B cell (primary cell): ENCODE measurements at regions not wholly inside any gene's neighbourhood (a gene's known extent, or its start where the extent isn't known, plus 50 kb on each side); places are given as distances from the start of the nearest gene placed in this dataset.

ENCODE experiments used
- ATAC-seq: fragments of 200-7000 bp; cut with Tn5 transposase; one replicate; pipeline ENCODE4 v1.10.0; 2021; ENCODE audit warnings: low read depth, mild to moderate bottlenecking, moderate number of reproducible peaks, moderate library complexity
- CTCF ChIA-PET: fragments of 350-600 bp; sonication (Branson Sonifier 250); formaldehyde crosslinking; loops from one replicate; lab custom pipeline; 2021; ENCODE audit warnings: antibody characterized with exemption, inconsistent platforms; lab: Charles Lee
- POLR2A ChIA-PET: fragments of 350-600 bp; sonication (Branson Sonifier 250); formaldehyde crosslinking; loops from one replicate; lab custom pipeline; 2021; ENCODE audit warnings: antibody characterized with exemption; lab: Charles Lee
- DNase-seq: peaks from one replicate; pipeline ENCODE4 v3.0.0; 2013
- H2AFZ ChIP-seq: 2 replicates; pipeline ENCODE4 v1.6.1; 2012; ENCODE audit warnings: mild to moderate bottlenecking, low read depth, low read length; ENCODE audit not compliant: insufficient read depth, poor library complexity, severe bottlenecking
- H3K27ac ChIP-seq, 2 donors: 1 replicate in 1 of 2; 2 replicates in 1 of 2; pipeline ENCODE4 v1.5.1; 2012 to 2013; ENCODE audit warnings: low read length in 2 of 2, mild to moderate bottlenecking in 2 of 2, moderate library complexity in 1 of 2
- H3K27me3 ChIP-seq, 4 experiments: fragments of 200-600 bp in 1 of 4; sonication (generic) in 1 of 4; replicated peaks in 1 of 4; 1 replicate in 2 of 4; 2 replicates in 2 of 4; pipeline versions ENCODE4 v1.6.1 to v1.7.0; 2013 to 2016; ENCODE audit warnings: low read length in 3 of 4, mild to moderate bottlenecking in 2 of 4, mixed read lengths in 1 of 4, moderate library complexity in 1 of 4; ENCODE audit not compliant: insufficient read depth in 4 of 4, control insufficient read depth in 3 of 4; ENCODE audit errors: control extremely low read depth in 1 of 4
- H3K36me3 ChIP-seq, 2 experiments: replicated peaks in 1 of 2; 1 replicate in 1 of 2; 2 replicates in 1 of 2; pipeline versions ENCODE4 v1.6.1 to v1.7.1; 2013; ENCODE audit warnings: low read length in 1 of 2; ENCODE audit not compliant: insufficient read depth in 2 of 2, control insufficient read depth in 1 of 2; ENCODE audit errors: control extremely low read depth in 1 of 2, extremely low read depth in 1 of 2
- H3K4me1 ChIP-seq, 2 donors: fragments of 200-600 bp in 1 of 2; sonication (generic) in 1 of 2; 1 replicate in 1 of 2; 2 replicates in 1 of 2; pipeline versions ENCODE4 v1.5.1 to v1.6.1; 2013 to 2017; ENCODE audit warnings: low read length in 2 of 2; ENCODE audit not compliant: control insufficient read depth in 2 of 2, insufficient read depth in 2 of 2
- H3K4me2 ChIP-seq: replicated peaks from 2 replicates; pipeline ENCODE3; 2012; ENCODE audit warnings: mild to moderate bottlenecking, low read depth, low read length; ENCODE audit not compliant: poor library complexity, severe bottlenecking
- H3K4me3 ChIP-seq, 5 experiments: fragments of 200-600 bp in 1 of 5; sonication (generic) in 1 of 5; 1 replicate in 3 of 5; 2 replicates in 2 of 5; pipeline versions ENCODE4 v1.5.1 to v1.7.0; 2011 to 2016; ENCODE audit warnings: low read length in 4 of 5, mild to moderate bottlenecking in 4 of 5, low read depth in 2 of 5, control low read depth in 1 of 5, moderate library complexity in 1 of 5; ENCODE audit not compliant: insufficient read depth in 1 of 5; ENCODE audit errors: control extremely low read depth in 1 of 5, extremely low read depth in 1 of 5
- H3K79me2 ChIP-seq: fragments of 200-600 bp; sonication (generic); one replicate; pipeline ENCODE4 v1.6.0; 2016; ENCODE audit warnings: low read length; ENCODE audit not compliant: control insufficient read depth, insufficient read depth
- H3K9ac ChIP-seq: fragments of 200-600 bp; sonication (generic); 2 replicates; pipeline ENCODE4 v1.6.1; 2017; ENCODE audit warnings: mild to moderate bottlenecking, low read length, moderate library complexity
- H3K9me3 ChIP-seq, 3 donors: one replicate each; pipeline versions ENCODE4 v1.6.1 to v1.7.1; 2013; ENCODE audit warnings: low read length in 2 of 3; ENCODE audit not compliant: control insufficient read depth in 2 of 3, insufficient read depth in 1 of 3; ENCODE audit errors: control extremely low read depth in 1 of 3
- H4K20me1 ChIP-seq: 2 replicates; pipeline ENCODE4 v1.6.0; 2012; ENCODE audit warnings: mild to moderate bottlenecking, low read length; ENCODE audit not compliant: insufficient read depth, control insufficient read depth, poor library complexity, severe bottlenecking
- H3K27ac Mint-ChIP-seq: one replicate; pipeline ENCODE4 v1.8.0; 2021; ENCODE audit warnings: mixed read lengths
- H3K27me3 Mint-ChIP-seq: one replicate; pipeline ENCODE4 v1.8.0; 2021; ENCODE audit warnings: mixed read lengths
- H3K4me1 Mint-ChIP-seq: one replicate; pipeline ENCODE4 v1.8.0; 2021; ENCODE audit warnings: mixed read lengths
- H3K4me3 Mint-ChIP-seq: one replicate; pipeline ENCODE4 v1.8.0; 2021; ENCODE audit warnings: mixed read lengths
- H3K9me3 Mint-ChIP-seq: one replicate; pipeline ENCODE4 v1.8.0; 2022; ENCODE audit warnings: mixed read lengths; ENCODE audit not compliant: insufficient read depth
- EZH2 ChIP-seq: IDR thresholded peaks from 2 replicates; pipeline ENCODE4 v1.6.1; 2012; ENCODE audit warnings: borderline replicate concordance, low read depth, mild to moderate bottlenecking, moderate library complexity, low read length; ENCODE audit not compliant: insufficient read depth, poor library complexity, severe bottlenecking
- WGBS: methylation state at CpG from one replicate; pipeline ENCODE4 v1.1.5; 2013; ENCODE audit warnings: missing lambda C conversion rate; ENCODE audit not compliant: insufficient coverage; 5-methylcytosine and 5-hydroxymethylcytosine counted together
- intact Hi-C: fragments of 100-400 bp; cut with micrococcal nuclease; formaldehyde crosslinking; loops from one replicate; pipeline ENCODE4 v1.10.0; 2022
- TF ChIP-seq, protein P1 (sequence below): fragments of 200-600 bp; IDR thresholded peaks from one replicate; pipeline ENCODE4 v1.8.0; 2022; ENCODE audit warnings: antibody characterized with exemption, mild to moderate bottlenecking

DNA sequence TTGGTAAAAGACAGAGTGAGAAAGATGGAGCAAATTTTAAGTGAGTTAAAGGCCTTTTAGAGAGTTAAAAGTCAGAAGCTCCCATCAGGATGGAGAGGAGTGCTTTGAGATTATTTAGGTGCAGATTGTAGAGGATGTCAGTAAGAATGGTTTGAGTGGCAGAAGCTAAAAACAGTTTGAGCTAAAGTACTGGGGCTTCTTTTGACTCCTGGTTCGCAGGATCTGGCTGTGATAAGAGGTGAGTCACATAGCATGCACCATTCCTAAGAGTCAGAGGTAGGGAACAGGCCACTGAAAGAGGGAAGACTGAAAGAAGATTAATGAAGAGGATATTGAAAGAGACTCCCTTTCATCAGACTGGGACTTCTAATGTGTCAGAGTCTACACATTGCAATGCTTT lies 1047.9 kb upstream of the MAP3K7 start:
- no peak for DNase-seq
- Mint-ChIP-seq H3K27me3 (no peaks in the 10 kb centered on the region), H3K9me3 (no peaks in the 10 kb centered on the region), H3K4me1 (no peaks in the 10 kb centered on the region), H3K4me3 (no peak overlapping the region), H3K27ac (no peak overlapping the region)
- H3K9ac ChIP-seq = no peak overlapping the region
- H3K79me2 ChIP-seq = no peaks in the 10 kb centered on the region
- no peak overlapping the region for H3K4me3 ChIP-seq
- no peaks in the 10 kb centered on the region for H3K4me1 ChIP-seq
- H2AFZ ChIP-seq = no peak overlapping the region
- no peak for TF ChIP-seq EZH2
- TF ChIP-seq, protein P1, sequence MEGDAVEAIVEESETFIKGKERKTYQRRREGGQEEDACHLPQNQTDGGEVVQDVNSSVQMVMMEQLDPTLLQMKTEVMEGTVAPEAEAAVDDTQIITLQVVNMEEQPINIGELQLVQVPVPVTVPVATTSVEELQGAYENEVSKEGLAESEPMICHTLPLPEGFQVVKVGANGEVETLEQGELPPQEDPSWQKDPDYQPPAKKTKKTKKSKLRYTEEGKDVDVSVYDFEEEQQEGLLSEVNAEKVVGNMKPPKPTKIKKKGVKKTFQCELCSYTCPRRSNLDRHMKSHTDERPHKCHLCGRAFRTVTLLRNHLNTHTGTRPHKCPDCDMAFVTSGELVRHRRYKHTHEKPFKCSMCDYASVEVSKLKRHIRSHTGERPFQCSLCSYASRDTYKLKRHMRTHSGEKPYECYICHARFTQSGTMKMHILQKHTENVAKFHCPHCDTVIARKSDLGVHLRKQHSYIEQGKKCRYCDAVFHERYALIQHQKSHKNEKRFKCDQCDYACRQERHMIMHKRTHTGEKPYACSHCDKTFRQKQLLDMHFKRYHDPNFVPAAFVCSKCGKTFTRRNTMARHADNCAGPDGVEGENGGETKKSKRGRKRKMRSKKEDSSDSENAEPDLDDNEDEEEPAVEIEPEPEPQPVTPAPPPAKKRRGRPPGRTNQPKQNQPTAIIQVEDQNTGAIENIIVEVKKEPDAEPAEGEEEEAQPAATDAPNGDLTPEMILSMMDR = no peak
- ATAC-seq = no peak
- no peaks in the 10 kb centered on the region for H3K36me3 ChIP-seq
- ChIA-PET CTCF (interaction anchor here (0.7 kb wide), 1 partner anchor 693 kb away, joined by 3 read pairs; no protein-coding TSS in a partner anchor), POLR2A (no interaction called here)
- no peaks in the 10 kb centered on the region for H3K9me3 ChIP-seq
- no peaks in the 10 kb centered on the region for H4K20me1 ChIP-seq
- WGBS = 67% methylated on average over 1 of the region's 1 CpG
- no peak overlapping the region for H3K4me2 ChIP-seq
- intact Hi-C loops = no loop called here
- no peaks in the 10 kb centered on the region for H3K27me3 ChIP-seq
- no peak overlapping the region for H3K27ac ChIP-seq

DNA sequence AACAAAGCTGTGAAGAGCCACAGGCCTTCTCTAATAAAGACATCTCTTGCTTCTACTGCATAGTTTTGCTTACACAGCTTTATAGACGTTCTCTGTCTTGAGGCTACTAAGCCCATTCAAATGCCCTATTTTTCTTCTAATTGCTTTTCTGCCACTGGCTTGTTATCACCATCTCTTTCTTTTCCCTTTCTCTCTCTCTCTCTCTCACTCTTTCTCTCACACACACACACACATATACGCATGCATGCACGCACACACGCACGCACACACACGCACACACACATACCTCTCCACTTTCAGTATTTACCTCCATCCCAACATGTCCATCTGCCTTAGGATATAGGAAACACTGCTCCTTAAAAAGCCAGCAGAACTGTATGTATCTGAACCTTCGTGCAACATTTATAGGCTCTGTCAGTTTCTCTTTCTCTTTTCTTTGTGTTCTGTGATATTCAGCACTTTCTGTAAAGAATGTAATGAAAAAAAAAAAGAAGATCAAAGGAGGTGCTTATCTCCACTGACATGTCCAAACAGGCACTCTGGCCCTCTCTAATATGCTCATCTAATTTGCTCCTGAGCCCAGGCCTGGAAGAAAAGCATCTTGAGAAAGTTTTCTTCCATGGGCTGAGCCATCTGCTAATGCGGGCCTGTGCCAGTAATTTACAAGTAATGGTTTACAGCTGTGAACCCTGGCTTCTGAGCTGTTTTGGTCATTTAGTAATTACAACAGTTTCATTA lies 1046.7 kb upstream of the MAP3K7 start:
- intact Hi-C loops = no loop called here
- TF ChIP-seq EZH2 = no peak
- no peak overlapping the region for H3K4me3 Mint-ChIP-seq
- no peaks in the 10 kb centered on the region for H4K20me1 ChIP-seq
- no peaks in the 10 kb centered on the region for H3K9me3 ChIP-seq
- no peak overlapping the region for H3K27ac ChIP-seq
- ChIA-PET CTCF (no interaction called here), POLR2A (no interaction called here)
- H3K4me3 ChIP-seq = no peak overlapping the region
- no peaks in the 10 kb centered on the region for H3K27me3 Mint-ChIP-seq
- no peaks in the 10 kb centered on the region for H3K79me2 ChIP-seq
- no peak overlapping the region for H2AFZ ChIP-seq
- no peaks in the 10 kb centered on the region for H3K4me1 ChIP-seq
- H3K36me3 ChIP-seq = no peaks in the 10 kb centered on the region
- WGBS = 94% methylated on average over 6 of the region's 8 CpGs
- H3K4me1 Mint-ChIP-seq = no peaks in the 10 kb centered on the region
- no peak overlapping the region for H3K9ac ChIP-seq
- no peak overlapping the region for H3K4me2 ChIP-seq
- H3K27ac Mint-ChIP-seq = no peak overlapping the region
- DNase-seq (no peak), ATAC-seq (no peak)
- no peaks in the 10 kb centered on the region for H3K9me3 Mint-ChIP-seq
- H3K27me3 ChIP-seq = no peaks in the 10 kb centered on the region
